ENCODE measurements at regions not wholly inside any gene's neighbourhood (a gene's known extent, or its start where the extent isn't known, plus 50 kb on each side); places are given as distances from the start of the nearest gene placed in this dataset.
"Not testable (repeated sequence)": the region's sequence is repeated elsewhere in the genome, so short reads cannot be mapped to it uniquely, and the experiment has no call there.

DNA sequence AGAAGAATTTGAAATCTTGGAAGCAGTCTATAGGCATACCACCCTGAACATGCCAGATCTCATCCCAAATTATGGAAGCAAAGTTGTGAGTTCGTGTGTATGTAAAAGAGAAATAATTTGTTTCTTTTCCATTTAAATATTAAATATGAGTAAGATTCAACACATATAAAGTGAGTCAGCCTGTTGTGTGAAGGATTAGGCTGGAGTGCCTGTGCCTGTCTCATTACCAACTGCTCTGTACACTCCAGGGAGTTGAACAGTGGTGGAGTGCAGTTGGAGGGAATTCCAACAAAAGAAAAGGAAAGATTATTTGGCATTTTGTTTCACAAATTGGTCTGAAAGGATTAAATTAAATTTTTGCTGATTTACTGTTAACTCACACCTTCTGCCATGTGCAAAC is 435.6 kb downstream of the FAT4 start:
- DNase-seq (ENCODE audit: low read depth in 2 of 2) = no peak

DNA sequence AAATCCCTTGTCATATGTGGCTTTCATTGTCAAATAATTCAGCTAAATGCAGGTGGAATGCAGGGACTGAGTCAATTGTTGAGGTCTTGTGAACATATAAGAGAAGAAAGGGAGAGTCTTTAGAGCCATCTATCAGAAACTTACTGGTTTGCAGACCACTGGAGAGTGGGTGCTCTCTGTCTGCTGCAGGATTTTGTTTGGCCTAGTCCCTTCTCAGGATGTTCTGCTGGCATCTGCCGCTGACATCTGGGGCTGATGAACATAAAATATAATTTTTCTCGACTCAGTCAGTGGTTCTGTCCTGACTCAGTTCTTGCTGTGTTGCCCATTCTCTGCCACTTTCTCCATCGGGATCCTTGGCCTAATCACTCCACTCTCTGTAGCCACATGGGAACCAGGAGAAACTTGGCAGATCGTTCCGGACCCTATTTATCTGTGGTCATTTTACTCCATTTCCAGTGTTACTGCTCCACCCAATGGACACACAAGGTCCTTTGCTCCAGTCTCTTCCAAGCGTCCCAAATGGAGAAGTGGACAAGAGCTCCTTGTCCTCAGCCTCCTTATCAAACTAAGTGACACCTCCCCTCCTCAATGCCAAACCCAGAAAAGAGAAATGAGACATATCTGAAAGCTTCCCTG is 436.2 kb downstream of the FAT4 start:
- no peak for DNase-seq (ENCODE audit: low read depth in 2 of 2)

DNA sequence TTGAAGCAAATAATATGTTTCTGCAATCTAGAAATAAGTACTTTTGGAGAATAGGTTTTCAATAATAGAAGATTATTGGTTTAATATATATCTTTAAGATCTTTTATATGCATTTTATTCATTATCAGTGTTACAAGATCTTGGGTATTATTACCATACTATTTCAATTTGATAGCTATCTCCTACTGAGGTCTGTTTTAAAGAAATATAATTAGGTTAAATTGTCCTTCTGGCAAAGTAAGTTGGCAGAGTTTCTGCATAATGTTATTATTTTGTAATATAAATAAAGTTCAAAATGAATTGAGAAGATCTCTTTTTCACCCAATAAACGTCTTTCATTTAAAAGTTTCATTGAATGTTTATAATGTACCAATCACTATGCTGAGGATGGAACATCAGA is 443.7 kb downstream of the FAT4 start:
- DNase-seq (ENCODE audit: low read depth in 2 of 2) = no peak

- DNase-seq (ENCODE audit: low read depth in 2 of 2) = no peak
Observed at GRCh38 chr4:125760201-125760819, 445.6 kb downstream of the FAT4 start.

DNA sequence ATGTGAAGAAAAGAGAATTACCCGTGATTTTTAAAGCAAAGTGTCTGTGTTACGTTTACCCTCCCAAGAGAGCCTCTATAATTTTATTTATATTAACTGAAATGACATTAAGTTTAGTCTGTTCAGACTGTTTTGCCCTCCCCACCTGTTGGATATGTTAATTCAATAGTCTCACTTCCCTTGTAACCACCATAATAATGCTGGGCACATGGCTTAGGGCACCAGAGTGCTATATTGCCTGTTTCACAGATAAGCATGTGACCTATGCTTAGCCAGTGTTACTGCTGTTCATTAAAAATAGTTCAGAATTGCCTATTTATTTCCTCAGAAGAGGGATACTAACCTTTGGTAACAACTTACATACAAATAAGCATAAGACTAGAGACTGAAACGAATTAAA is 446.2 kb downstream of the FAT4 start:
- DNase-seq (ENCODE audit: low read depth in 2 of 2) = no peak

- no peak for DNase-seq (ENCODE audit: low read depth in 2 of 2)
Observed at GRCh38 chr4:125762537-125762936, 447.8 kb downstream of the FAT4 start.

GRCh38 chr4:125765941-125766340 is 451.2 kb downstream of the FAT4 start:
- DNase-seq (ENCODE audit: low read depth in 2 of 2) = no peak

GRCh38 chr4:125770814-125771398 is 456.2 kb downstream of the FAT4 start:
- no peak for DNase-seq (ENCODE audit: low read depth in 2 of 2)

GRCh38 chr4:125772680-125773079 is 457.9 kb downstream of the FAT4 start:
- DNase-seq (ENCODE audit: low read depth in 2 of 2) = no peak

DNA sequence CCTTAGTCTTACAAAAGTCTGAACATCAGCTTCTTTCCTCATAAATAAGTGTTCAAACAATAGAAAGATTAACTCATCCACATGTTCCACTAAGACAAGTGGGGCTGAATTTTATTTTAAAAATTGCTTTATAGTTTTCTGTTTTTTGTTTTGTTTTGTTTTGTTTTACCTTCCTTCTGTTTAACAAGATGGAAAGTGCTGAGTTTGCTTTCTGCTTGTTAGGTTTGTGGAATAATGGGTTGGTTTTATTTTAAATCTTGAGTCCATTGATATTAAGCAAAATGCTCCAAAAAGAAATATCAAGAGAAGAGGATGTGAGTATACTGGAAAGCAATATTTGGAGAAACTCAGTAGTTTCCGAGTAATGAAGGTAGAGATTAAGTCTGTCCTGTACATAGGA is 458.7 kb downstream of the FAT4 start:
- no peak for DNase-seq (ENCODE audit: low read depth in 2 of 2)

DNA sequence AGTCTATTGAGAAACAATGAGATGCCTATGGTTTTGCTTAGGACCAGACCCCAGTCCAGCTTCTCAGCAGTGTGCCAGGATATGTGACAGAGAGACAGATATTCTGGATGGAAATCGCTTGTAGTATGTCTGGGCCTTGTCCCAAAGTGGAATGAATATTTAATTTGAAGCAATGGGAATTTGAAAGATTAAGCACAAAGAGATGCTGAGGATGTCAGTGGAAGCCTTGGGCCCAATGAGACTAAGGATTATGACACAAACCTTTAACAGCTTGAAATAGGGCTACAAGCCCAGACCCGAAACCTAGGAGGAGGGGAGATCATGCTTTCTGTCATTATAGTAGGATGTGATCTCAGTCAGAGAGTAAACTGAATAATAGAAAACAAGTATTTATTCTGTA is 459.2 kb downstream of the FAT4 start:
- DNase-seq (ENCODE audit: low read depth in 2 of 2) = no peak

DNA sequence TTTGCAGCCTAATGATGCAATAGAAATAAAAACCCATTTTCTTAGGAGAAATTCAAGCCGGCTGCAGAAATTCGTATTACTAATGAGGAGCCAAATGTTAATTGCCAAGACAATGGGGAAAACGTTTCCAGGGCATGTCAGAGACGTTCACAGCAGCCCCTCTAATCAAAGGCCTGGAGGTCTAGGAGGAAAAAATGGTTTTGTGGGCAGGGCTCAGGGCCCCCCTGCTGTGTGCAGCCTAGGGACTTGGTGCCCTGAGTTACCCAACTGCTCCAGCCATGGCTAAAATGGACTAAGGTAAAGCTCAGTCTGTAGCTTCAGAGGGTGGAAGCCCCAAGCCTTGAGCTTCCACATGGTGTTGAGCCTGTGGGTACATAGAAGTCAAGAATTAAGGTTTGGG is 461.4 kb downstream of the FAT4 start:
- no peak for DNase-seq (ENCODE audit: low read depth in 2 of 2)

DNA sequence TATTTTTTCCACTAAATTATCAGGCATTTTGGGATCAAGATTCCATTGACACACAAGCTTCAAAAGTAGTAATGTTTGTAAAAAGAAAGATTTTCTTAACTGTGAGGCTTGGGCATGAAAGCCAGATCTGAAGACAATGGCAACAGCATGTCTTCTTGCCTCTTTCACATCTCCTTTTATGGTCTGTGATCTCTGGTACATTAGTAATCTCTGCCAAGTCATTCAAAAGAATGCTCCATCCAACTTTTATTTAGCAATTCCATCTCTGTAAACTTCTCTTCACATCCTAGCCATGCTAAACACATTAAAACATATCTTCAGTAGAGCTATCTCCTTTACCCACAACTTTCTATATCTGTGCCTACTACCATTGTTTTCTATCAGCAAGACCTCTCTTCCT is 465.4 kb downstream of the FAT4 start:
- no peak for DNase-seq (ENCODE audit: low read depth in 2 of 2)

- DNase-seq (ENCODE audit: low read depth in 2 of 2) = no peak
Observed at GRCh38 chr4:125780747-125781146, 466.0 kb downstream of the FAT4 start.

DNA sequence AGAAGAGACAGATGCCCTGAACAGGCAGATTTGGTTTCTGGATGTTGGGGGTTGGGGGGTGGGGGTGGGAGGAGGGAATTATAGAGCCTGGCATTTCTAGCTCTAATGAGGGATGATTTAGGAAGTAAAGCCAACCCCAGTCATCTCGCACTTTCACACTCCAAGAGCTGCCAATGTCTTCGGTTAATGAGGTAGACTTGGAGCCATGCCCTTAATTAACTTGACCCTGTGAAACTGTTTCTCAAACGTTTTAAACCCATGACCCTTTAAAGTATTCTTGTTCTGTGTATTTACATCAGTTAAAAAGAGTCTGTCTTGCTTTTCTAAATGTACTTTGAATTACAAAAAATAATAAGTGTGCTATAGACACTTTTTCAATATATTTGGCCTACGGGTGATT is 466.9 kb downstream of the FAT4 start:
- no peak for DNase-seq (ENCODE audit: low read depth in 2 of 2)

GRCh38 chr4:125784741-125785140 is 470.0 kb downstream of the FAT4 start:
- DNase-seq (ENCODE audit: low read depth in 2 of 2) = no peak

- no peak for DNase-seq (ENCODE audit: low read depth in 2 of 2)
Observed at GRCh38 chr4:125787707-125788106, 473.0 kb downstream of the FAT4 start.

DNA sequence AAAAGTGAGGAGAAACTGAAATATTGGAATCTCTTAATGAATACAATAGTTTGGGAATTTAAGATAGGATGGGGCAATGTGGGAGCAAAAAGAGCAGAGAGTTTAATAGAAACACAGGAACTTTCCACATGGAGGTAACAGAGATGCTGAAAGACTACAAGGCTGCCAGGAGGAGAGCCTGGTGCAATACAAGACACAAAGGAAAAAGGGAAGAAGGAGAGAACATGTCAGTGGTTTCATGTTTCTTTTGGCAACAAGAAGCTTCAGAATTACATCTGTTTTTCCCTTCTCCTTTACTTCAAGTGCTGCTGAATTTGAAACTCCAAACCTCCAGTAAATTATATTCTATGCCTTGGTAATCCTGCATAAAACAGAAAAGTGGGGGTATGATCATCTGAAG is 474.3 kb downstream of the FAT4 start:
- DNase-seq (ENCODE audit: low read depth in 2 of 2) = no peak

GRCh38 chr4:125791896-125792295 is 477.1 kb downstream of the FAT4 start:
- DNase-seq (ENCODE audit: low read depth in 2 of 2) = no peak

- no peak for DNase-seq (ENCODE audit: low read depth in 2 of 2)
Observed at GRCh38 chr4:125794989-125795388, 480.2 kb downstream of the FAT4 start.

GRCh38 chr4:125796138-125796537 is 481.4 kb downstream of the FAT4 start:
- no peak for DNase-seq (ENCODE audit: low read depth in 2 of 2)

DNA sequence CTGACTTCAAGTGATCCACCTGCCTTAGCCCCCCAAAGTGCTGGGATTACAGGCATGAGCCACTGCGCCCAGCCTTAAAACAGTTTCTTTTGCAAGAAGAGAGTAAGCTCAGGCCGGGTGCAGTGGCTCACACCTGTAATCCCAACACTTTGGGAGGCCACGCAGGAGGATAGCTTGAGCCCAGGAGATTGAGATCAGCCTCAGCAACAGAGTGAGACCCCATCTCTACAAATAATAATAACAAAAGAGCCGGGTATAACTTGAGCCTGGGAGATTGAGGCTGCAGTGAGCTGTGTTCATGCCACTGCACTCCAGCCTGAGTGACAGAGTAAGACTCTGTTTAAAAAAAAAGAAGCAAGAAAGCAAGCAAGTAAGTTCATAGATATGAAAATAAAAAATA is 482.9 kb downstream of the FAT4 start:
- not testable (repeated sequence) for DNase-seq (ENCODE audit: low read depth in 2 of 2)

DNA sequence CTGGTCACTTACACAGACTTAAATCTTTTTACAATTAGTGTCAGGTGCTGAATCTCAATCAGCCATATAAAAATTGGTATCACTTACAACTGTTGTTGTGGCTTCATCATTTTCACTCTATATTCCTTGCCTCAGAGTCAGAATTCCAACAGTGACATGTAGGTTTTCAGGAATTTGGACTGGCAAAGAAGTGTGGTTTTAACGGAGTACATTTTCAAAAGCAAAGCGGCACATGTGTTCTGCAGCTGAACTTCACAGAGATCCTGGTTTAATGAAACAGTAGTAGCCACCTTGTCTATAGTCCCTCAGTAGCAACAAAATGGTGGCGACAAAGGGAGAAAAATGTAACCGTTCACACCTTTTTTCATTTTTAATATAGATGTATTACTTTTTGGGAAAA is 486.6 kb downstream of the FAT4 start:
- DNase-seq (ENCODE audit: low read depth in 2 of 2) = no peak

DNA sequence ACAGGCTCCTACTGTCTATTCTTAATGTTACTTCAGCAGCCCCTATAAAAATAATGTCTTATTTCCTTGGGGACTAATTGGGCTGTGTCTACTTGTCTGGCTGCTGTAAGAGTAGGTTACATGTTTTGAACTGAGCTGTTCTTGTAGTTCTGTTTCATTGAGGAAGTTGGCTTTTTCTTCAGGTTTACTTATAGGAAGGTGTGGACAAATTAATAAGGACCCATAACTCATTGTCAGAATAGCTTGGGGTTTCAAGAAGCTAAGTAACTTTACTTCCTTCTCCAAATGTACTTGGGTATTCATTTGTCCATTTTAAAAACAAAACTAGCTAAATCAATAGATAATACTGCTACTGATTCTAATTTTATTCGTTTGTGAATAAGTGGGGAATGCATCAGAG is 487.2 kb downstream of the FAT4 start:
- no peak for DNase-seq (ENCODE audit: low read depth in 2 of 2)

All from stimulated activated CD8-positive, alpha-beta memory T cell treated with anti-CD3 and anti-CD28 coated beads, Interleukin-15, amount 100 ng/mL, for 48 hours (primary cell).